HCT116 (cell line): ENCODE measurements at regions not wholly inside any gene's neighbourhood (a gene's known extent, or its start where the extent isn't known, plus 50 kb on each side); places are given as distances from the start of the nearest gene placed in this dataset.

Source experiments
- POLR2AphosphoS5 ChIP-seq: IDR thresholded peaks from 2 replicates; pipeline ENCODE4 v1.6.1; 2011; ENCODE audit warnings: mild to moderate bottlenecking, low read depth, low read length, moderate library complexity
- YY1 ChIP-seq: IDR thresholded peaks from 2 replicates; pipeline ENCODE4 v1.6.1; 2011; ENCODE audit warnings: low read length, low read depth, moderate library complexity, mild to moderate bottlenecking; ENCODE audit not compliant: insufficient replicate concordance; ENCODE audit errors: extremely low read depth
- TF ChIP-seq, protein P1 (sequence below): IDR thresholded peaks from 2 replicates; pipeline ENCODE4 v1.6.1; 2012; ENCODE audit warnings: low read depth
- TF ChIP-seq, protein P2 (sequence below), 3 experiments: fragments of 200-600 bp in 1 of 3; sonication (generic) in 1 of 3; IDR thresholded peaks in 2 of 3; conservative IDR thresholded peaks in 1 of 3; 2 replicates each; pipeline ENCODE4 v1.5.1; 2012 to 2017; ENCODE audit warnings: low read depth in 2 of 3, low read length in 2 of 3, antibody characterized with exemption in 1 of 3, borderline replicate concordance in 1 of 3, control low read depth in 1 of 3, mild to moderate bottlenecking in 1 of 3, mixed read lengths in 1 of 3, mixed run types in 1 of 3, moderate library complexity in 1 of 3; ENCODE audit not compliant: insufficient read depth in 1 of 3

- TF ChIP-seq, protein P1, sequence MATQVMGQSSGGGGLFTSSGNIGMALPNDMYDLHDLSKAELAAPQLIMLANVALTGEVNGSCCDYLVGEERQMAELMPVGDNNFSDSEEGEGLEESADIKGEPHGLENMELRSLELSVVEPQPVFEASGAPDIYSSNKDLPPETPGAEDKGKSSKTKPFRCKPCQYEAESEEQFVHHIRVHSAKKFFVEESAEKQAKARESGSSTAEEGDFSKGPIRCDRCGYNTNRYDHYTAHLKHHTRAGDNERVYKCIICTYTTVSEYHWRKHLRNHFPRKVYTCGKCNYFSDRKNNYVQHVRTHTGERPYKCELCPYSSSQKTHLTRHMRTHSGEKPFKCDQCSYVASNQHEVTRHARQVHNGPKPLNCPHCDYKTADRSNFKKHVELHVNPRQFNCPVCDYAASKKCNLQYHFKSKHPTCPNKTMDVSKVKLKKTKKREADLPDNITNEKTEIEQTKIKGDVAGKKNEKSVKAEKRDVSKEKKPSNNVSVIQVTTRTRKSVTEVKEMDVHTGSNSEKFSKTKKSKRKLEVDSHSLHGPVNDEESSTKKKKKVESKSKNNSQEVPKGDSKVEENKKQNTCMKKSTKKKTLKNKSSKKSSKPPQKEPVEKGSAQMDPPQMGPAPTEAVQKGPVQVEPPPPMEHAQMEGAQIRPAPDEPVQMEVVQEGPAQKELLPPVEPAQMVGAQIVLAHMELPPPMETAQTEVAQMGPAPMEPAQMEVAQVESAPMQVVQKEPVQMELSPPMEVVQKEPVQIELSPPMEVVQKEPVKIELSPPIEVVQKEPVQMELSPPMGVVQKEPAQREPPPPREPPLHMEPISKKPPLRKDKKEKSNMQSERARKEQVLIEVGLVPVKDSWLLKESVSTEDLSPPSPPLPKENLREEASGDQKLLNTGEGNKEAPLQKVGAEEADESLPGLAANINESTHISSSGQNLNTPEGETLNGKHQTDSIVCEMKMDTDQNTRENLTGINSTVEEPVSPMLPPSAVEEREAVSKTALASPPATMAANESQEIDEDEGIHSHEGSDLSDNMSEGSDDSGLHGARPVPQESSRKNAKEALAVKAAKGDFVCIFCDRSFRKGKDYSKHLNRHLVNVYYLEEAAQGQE = no peak
- TF ChIP-seq, protein P2, sequence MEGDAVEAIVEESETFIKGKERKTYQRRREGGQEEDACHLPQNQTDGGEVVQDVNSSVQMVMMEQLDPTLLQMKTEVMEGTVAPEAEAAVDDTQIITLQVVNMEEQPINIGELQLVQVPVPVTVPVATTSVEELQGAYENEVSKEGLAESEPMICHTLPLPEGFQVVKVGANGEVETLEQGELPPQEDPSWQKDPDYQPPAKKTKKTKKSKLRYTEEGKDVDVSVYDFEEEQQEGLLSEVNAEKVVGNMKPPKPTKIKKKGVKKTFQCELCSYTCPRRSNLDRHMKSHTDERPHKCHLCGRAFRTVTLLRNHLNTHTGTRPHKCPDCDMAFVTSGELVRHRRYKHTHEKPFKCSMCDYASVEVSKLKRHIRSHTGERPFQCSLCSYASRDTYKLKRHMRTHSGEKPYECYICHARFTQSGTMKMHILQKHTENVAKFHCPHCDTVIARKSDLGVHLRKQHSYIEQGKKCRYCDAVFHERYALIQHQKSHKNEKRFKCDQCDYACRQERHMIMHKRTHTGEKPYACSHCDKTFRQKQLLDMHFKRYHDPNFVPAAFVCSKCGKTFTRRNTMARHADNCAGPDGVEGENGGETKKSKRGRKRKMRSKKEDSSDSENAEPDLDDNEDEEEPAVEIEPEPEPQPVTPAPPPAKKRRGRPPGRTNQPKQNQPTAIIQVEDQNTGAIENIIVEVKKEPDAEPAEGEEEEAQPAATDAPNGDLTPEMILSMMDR (IDR thresholded peaks at IDR 0.05 in 2 of 3, conservative IDR thresholded peaks at IDR 0.05 in 1 of 3; ENCODE audit: borderline replicate concordance in 1 of 3, insufficient read depth in 1 of 3, low read depth in 2 of 3, low read length in 2 of 3) = no peak
- TF ChIP-seq YY1 (no peak), POLR2AphosphoS5 (no peak)
Observed at GRCh38 chr2:198311020-198311419, 506.6 kb downstream of the PLCL1 start.
